ENCODE measurements at regions not wholly inside any gene's neighbourhood (a gene's known extent, or its start where the extent isn't known, plus 50 kb on each side); places are given as distances from the start of the nearest gene placed in this dataset.
"Not testable (repeated sequence)": the region's sequence is repeated elsewhere in the genome, so short reads cannot be mapped to it uniquely, and the experiment has no call there.

DNA sequence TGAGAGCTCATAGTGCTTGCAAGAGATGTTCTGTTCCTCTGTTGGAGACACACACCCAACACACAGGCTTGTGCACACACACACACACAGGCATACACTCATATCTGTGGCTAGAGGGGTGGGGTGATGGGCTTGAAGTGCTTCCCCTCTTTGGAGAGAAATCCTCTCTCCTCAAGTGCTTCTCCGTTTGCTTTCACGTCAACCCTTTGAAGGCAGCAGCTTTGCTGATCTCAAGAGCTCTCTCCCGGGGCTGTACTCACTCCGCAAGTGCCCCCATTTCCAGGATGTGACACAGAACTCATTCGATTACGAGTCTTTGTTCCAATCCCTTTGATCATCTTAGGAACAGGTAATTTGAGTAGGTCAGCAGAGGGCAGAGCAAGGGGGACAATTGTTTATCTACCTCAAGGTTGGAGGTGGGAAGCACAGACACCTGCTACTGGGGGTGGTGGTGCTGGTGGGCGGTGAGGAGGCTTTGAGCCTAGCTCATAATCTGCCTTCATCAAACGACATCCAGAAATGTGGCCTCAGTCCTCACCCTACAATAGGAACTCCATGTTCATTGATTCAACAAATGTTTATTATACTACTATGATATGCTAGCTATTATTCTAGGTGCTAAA lies 529.8 kb upstream of the CADM1 start:
- no peaks in the 10 kb centered on the region for H3K9me3 ChIP-seq (ENCODE audit: control insufficient read depth, insufficient read depth, low read length)
- H3K27ac ChIP-seq (ENCODE audit: low read depth, low read length), result no peak overlapping the region
- no peaks in the 10 kb centered on the region for H3K36me3 ChIP-seq (ENCODE audit: control insufficient read depth, insufficient read depth, low read length)
- peaks cover 8% of the 10 kb centered on the region for H3K4me1 ChIP-seq (ENCODE audit: control insufficient read depth, insufficient read depth, low read length)
- no peak overlapping the region for H3K4me3 ChIP-seq (ENCODE audit: low read depth, low read length)
- no peak overlapping the region for H3K9ac ChIP-seq (ENCODE audit: low read depth, low read length)
- no peaks in the 10 kb centered on the region; the same call in 1 of the 2 replicates for H3K27me3 ChIP-seq (ENCODE audit: control insufficient read depth, insufficient read depth, low read length)

GRCh38 chr11:116030697-116031331 lies 526.6 kb upstream of the CADM1 start:
- Histone ChIP-seq H3K9ac (ENCODE audit: low read depth, low read length) (no peak overlapping the region), H3K27ac (ENCODE audit: low read depth, low read length) (no peak overlapping the region), H3K4me3 (ENCODE audit: low read depth, low read length) (no peak overlapping the region)

DNA sequence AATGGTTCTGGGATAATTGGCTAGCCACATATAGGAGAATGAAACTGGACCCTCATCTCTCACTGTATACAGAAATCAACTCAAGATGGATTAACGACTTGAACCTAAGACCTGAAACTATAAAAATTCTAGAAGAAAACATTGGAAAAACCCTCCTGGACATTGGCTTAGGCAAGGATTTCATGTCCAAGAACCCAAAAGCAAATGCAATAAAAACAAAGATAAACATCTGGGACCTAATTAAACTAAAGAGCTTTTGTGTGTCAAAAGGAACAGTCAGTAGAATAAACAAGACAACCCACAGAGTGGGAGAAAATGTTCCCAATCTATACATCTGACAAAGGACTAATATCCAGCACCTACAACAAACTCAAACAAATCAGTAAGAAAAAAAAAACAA lies 524.3 kb upstream of the CADM1 start:
- not testable (repeated sequence) for H3K9me3 ChIP-seq (ENCODE audit: control insufficient read depth, insufficient read depth, low read length); H3K9ac ChIP-seq (ENCODE audit: low read depth, low read length); H3K4me1 ChIP-seq (ENCODE audit: control insufficient read depth, insufficient read depth, low read length); H3K27me3 ChIP-seq (ENCODE audit: control insufficient read depth, insufficient read depth, low read length); H3K4me3 ChIP-seq (ENCODE audit: low read depth, low read length); H3K36me3 ChIP-seq (ENCODE audit: control insufficient read depth, insufficient read depth, low read length); H3K27ac ChIP-seq (ENCODE audit: low read depth, low read length)

More at GRCh38 chr11:116030697-116031331, 526.6 kb upstream of the CADM1 start:
- Histone ChIP-seq H3K4me1 (ENCODE audit: control insufficient read depth, insufficient read depth, low read length) (0 out of 2 replicates have a peak, but pooled peaks cover 3% of the 10 kb centered on the region), H3K27me3 (ENCODE audit: control insufficient read depth, insufficient read depth, low read length) (no peaks in the 10 kb centered on the region), H3K9me3 (ENCODE audit: control insufficient read depth, insufficient read depth, low read length) (no peaks in the 10 kb centered on the region), H3K36me3 (ENCODE audit: control insufficient read depth, insufficient read depth, low read length) (no peaks in the 10 kb centered on the region)

DNA sequence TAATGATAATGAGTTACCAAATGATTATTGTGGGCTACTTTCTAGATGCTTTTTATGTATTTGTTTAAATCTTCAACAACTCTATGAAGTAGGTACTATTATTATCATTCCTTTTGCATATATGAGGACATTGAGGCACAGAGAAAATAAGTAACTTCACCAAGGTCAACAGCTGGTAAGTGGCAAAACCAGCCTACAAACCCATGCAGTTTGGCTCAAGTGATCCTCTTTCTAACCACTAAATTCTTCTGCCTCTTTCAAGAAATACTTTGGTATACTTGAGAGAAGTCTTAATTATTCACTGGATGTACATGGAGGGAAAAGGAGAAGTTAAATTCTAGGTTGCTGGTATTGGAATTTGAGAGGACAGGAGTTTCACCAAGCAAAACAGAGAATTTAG lies 495.2 kb upstream of the CADM1 start:
- peaks cover 6% of the 10 kb centered on the region for H3K27me3 ChIP-seq (ENCODE audit: control insufficient read depth, insufficient read depth, low read length)
- H3K4me1 ChIP-seq (ENCODE audit: control insufficient read depth, insufficient read depth, low read length), result no peaks in the 10 kb centered on the region
- no peak overlapping the region for H3K4me3 ChIP-seq (ENCODE audit: low read depth, low read length)
- H3K36me3 ChIP-seq (ENCODE audit: control insufficient read depth, insufficient read depth, low read length), result no peaks in the 10 kb centered on the region
- no peak overlapping the region for H3K9ac ChIP-seq (ENCODE audit: low read depth, low read length)
- H3K27ac ChIP-seq (ENCODE audit: low read depth, low read length), result no peak overlapping the region
- H3K9me3 ChIP-seq (ENCODE audit: control insufficient read depth, insufficient read depth, low read length), result 0 out of 2 replicates have a peak, but pooled peaks cover 8% of the 10 kb centered on the region

- no peak overlapping the region for H3K4me3 ChIP-seq (ENCODE audit: low read depth, low read length)
- H3K4me1 ChIP-seq (ENCODE audit: control insufficient read depth, insufficient read depth, low read length), result no peaks in the 10 kb centered on the region
- H3K9me3 ChIP-seq (ENCODE audit: control insufficient read depth, insufficient read depth, low read length), result no peaks in the 10 kb centered on the region
- H3K9ac ChIP-seq (ENCODE audit: low read depth, low read length), result no peak overlapping the region
- no peaks in the 10 kb centered on the region for H3K36me3 ChIP-seq (ENCODE audit: control insufficient read depth, insufficient read depth, low read length)
- peaks cover 6% of the 10 kb centered on the region for H3K27me3 ChIP-seq (ENCODE audit: control insufficient read depth, insufficient read depth, low read length)
- H3K27ac ChIP-seq (ENCODE audit: low read depth, low read length), result no peak overlapping the region
Observed at GRCh38 chr11:115996808-115997188, 492.6 kb upstream of the CADM1 start.

DNA sequence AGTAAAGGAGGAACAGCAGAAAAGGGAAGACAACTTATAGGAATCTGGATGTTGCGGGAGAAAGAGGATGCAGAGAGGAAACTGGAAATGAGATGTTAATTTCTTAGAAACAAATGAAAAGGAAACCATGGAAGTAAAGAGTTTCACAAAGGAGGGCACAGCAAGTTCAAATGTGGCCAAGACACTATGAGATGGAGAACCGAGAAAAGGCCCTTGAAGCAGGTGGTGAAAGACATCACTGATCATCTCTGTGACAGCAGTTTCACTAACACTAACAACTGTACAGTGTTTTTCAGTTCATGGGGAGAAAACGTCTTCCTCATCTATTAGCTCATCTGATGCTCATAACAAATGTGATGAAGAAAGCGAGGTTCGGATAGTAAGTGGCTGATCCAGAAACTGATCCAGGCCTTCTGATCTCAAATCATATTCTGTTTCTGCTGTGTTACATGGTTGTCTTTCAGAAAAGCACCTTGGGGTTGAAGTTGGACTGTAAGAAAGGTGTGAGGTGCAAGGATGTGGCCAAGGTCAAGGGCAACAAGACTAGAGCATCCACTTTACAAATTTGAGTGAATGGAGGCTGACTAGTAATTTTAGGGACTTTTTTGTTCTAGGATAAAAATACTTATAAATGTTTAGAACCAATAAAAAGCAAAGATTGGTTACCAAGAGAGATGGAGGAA lies 492.1 kb upstream of the CADM1 start:
- no peaks in the 10 kb centered on the region for H3K9me3 ChIP-seq (ENCODE audit: control insufficient read depth, insufficient read depth, low read length)
- H3K27me3 ChIP-seq (ENCODE audit: control insufficient read depth, insufficient read depth, low read length), result peaks cover 6% of the 10 kb centered on the region
- H3K4me3 ChIP-seq (ENCODE audit: low read depth, low read length), result no peak overlapping the region
- no peak overlapping the region for H3K9ac ChIP-seq (ENCODE audit: low read depth, low read length)
- no peak overlapping the region for H3K27ac ChIP-seq (ENCODE audit: low read depth, low read length)
- H3K36me3 ChIP-seq (ENCODE audit: control insufficient read depth, insufficient read depth, low read length), result no peaks in the 10 kb centered on the region
- no peaks in the 10 kb centered on the region for H3K4me1 ChIP-seq (ENCODE audit: control insufficient read depth, insufficient read depth, low read length)

DNA sequence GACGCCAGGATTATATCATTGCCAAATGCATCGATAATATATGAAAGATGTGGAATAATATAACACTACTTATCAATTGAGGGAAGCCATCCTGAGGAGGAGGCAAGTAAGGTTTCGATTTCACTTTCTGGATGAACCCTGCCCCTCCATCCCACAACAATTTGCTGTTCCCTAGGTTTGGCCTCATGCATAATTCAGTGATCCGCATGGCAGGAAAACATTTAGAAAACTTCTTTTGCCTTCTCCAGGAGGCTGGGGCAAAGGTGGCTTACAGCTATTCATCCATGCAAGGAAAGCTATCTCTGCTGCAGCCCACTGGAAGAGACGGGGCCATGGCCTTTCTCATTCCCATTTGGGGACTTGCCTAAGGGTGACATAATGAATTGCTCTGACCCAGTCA lies 489.4 kb upstream of the CADM1 start:
- H3K27ac ChIP-seq (ENCODE audit: low read depth, low read length), result no peak overlapping the region
- no peak overlapping the region for H3K9ac ChIP-seq (ENCODE audit: low read depth, low read length)
- H3K4me1 ChIP-seq (ENCODE audit: control insufficient read depth, insufficient read depth, low read length), result peaks cover 11% of the 10 kb centered on the region
- H3K27me3 ChIP-seq (ENCODE audit: control insufficient read depth, insufficient read depth, low read length), result peaks cover 6% of the 10 kb centered on the region
- H3K36me3 ChIP-seq (ENCODE audit: control insufficient read depth, insufficient read depth, low read length), result no peaks in the 10 kb centered on the region
- H3K4me3 ChIP-seq (ENCODE audit: low read depth, low read length), result no peak overlapping the region
- H3K9me3 ChIP-seq (ENCODE audit: control insufficient read depth, insufficient read depth, low read length), result no peaks in the 10 kb centered on the region

- Histone ChIP-seq H3K36me3 (ENCODE audit: control insufficient read depth, insufficient read depth, low read length) (no peaks in the 10 kb centered on the region), H3K27me3 (ENCODE audit: control insufficient read depth, insufficient read depth, low read length) (no peaks in the 10 kb centered on the region; the same call in 1 of the 2 replicates), H3K4me1 (ENCODE audit: control insufficient read depth, insufficient read depth, low read length) (peaks cover 11% of the 10 kb centered on the region), H3K9me3 (ENCODE audit: control insufficient read depth, insufficient read depth, low read length) (no peaks in the 10 kb centered on the region), H3K9ac (ENCODE audit: low read depth, low read length) (no peak overlapping the region), H3K27ac (ENCODE audit: low read depth, low read length) (no peak overlapping the region), H3K4me3 (ENCODE audit: low read depth, low read length) (peak overlapping the region; percentile 40; the same call in 1 of the 2 replicates)
Observed at GRCh38 chr11:115990004-115990447, 485.8 kb upstream of the CADM1 start.

DNA sequence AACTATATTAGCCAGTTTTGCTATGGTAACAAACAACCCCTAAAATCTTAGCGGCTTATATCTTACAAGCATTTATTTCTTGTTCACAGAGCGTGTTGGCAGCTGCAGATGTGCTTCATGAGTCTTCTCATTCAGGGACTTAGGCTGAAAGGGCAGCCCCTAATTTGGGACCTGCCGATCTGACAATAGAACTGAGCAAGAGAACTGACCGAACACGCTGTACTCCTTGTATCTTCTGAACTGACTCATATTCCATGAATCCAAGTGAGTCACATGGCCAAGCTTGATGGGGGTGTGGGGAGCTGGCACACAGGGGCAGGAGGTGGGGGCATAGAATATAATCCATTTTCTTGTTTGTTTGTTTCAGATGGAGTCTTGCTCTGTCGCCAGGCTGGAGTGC lies 481.7 kb upstream of the CADM1 start:
- H3K27ac ChIP-seq (ENCODE audit: low read depth, low read length), result no peak overlapping the region
- H3K9me3 ChIP-seq (ENCODE audit: control insufficient read depth, insufficient read depth, low read length), result no peaks in the 10 kb centered on the region
- peaks cover 11% of the 10 kb centered on the region for H3K4me1 ChIP-seq (ENCODE audit: control insufficient read depth, insufficient read depth, low read length)
- no peak overlapping the region for H3K4me3 ChIP-seq (ENCODE audit: low read depth, low read length)
- no peak overlapping the region for H3K9ac ChIP-seq (ENCODE audit: low read depth, low read length)
- no peaks in the 10 kb centered on the region for H3K36me3 ChIP-seq (ENCODE audit: control insufficient read depth, insufficient read depth, low read length)
- no peaks in the 10 kb centered on the region; the same call in 1 of the 2 replicates for H3K27me3 ChIP-seq (ENCODE audit: control insufficient read depth, insufficient read depth, low read length)

DNA sequence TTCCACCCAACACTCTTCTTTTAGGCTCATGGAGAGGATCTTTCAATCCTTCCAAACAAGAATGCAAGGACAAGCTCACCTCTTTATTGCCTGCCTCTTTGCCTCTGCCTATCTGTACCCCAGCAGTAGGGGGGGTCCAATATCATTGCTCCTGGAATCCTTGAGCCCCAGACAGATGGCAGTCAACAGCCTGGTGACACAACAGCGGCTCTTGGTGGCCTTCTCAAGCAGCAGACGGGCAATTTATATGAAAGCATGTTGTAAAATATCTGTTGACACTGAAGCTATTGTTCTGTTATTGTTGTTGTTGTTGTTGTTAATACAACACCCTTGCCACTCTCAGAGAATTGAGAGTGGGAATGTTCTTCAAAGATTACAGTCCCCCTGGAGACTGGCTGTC lies 480.0 kb upstream of the CADM1 start:
- Histone ChIP-seq H3K27ac (ENCODE audit: low read depth, low read length) (no peak overlapping the region), H3K4me3 (ENCODE audit: low read depth, low read length) (no peak overlapping the region), H3K36me3 (ENCODE audit: control insufficient read depth, insufficient read depth, low read length) (no peaks in the 10 kb centered on the region), H3K4me1 (ENCODE audit: control insufficient read depth, insufficient read depth, low read length) (peaks cover 3% of the 10 kb centered on the region; the same call in 1 of the 2 replicates), H3K9ac (ENCODE audit: low read depth, low read length) (no peak overlapping the region), H3K27me3 (ENCODE audit: control insufficient read depth, insufficient read depth, low read length) (peaks cover 11% of the 10 kb centered on the region), H3K9me3 (ENCODE audit: control insufficient read depth, insufficient read depth, low read length) (no peaks in the 10 kb centered on the region)

DNA sequence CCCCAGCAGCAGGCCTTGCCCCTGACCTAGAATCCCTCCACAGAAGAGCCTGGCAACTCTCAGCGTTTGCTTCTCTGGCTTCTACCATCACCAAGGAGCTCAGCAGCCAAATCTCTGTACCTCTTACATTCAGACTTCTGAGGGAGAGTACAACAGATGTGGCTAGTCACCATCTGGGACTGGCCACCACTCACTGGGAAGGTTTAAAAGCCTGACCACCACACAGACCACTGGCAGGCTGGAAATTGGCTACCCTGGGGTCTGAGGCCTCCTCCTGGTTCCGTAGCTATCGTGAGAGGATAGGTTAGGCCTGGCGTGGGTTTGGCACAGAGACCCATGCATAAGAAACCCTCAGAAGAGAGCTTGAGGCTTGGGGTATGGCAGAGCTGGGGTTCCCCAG lies 478.5 kb upstream of the CADM1 start:
- Histone ChIP-seq H3K27me3 (ENCODE audit: control insufficient read depth, insufficient read depth, low read length) (peaks cover 27% of the 10 kb centered on the region), H3K4me3 (ENCODE audit: low read depth, low read length) (no peak overlapping the region)

More for the DNA sequence above, 478.5 kb upstream of the CADM1 start:
- H3K4me1 ChIP-seq (ENCODE audit: control insufficient read depth, insufficient read depth, low read length), result no peaks in the 10 kb centered on the region; the same call in 1 of the 2 replicates
- H3K27ac ChIP-seq (ENCODE audit: low read depth, low read length), result no peak overlapping the region
- H3K36me3 ChIP-seq (ENCODE audit: control insufficient read depth, insufficient read depth, low read length), result no peaks in the 10 kb centered on the region
- H3K9ac ChIP-seq (ENCODE audit: low read depth, low read length), result no peak overlapping the region
- H3K9me3 ChIP-seq (ENCODE audit: control insufficient read depth, insufficient read depth, low read length), result no peaks in the 10 kb centered on the region
